Endothelial cell of umbilical vein (primary cell): ENCODE measurements at regions not wholly inside any gene's neighbourhood (a gene's known extent, or its start where the extent isn't known, plus 50 kb on each side); places are given as distances from the start of the nearest gene placed in this dataset.

Source experiments
- CTCF ChIP-seq, 2 donors: IDR thresholded peaks; 1 replicate in 1 of 2; 2 replicates in 1 of 2; pipeline ENCODE4 v1.5.1; 2011; ENCODE audit warnings: low read length in 2 of 2, mild to moderate bottlenecking in 2 of 2, moderate library complexity in 2 of 2, control low read depth in 1 of 2, inconsistent platforms in 1 of 2, low read depth in 1 of 2; ENCODE audit not compliant: insufficient read depth in 1 of 2; ENCODE audit errors: extremely low read depth in 1 of 2
- EZH2 ChIP-seq: IDR thresholded peaks from 2 replicates; pipeline ENCODE4 v1.6.1; 2012; ENCODE audit warnings: borderline replicate concordance, low read depth, mild to moderate bottlenecking, moderate library complexity, low read length, inconsistent platforms; ENCODE audit not compliant: severe bottlenecking
- FOS ChIP-seq: IDR thresholded peaks from 2 replicates; pipeline ENCODE4 v1.6.1; 2011; ENCODE audit warnings: mild to moderate bottlenecking, low read length, moderate library complexity, borderline replicate concordance; ENCODE audit not compliant: insufficient read depth
- POLR2AphosphoS5 ChIP-seq: IDR thresholded peaks from 2 replicates; pipeline ENCODE4 v1.6.1; 2012; ENCODE audit warnings: low read depth, mild to moderate bottlenecking, control low read depth, low read length, moderate library complexity; ENCODE audit not compliant: insufficient read depth

GRCh38 chr6:195861-196360 is 96.4 kb upstream of the DUSP22 start:
- TF ChIP-seq CTCF (IDR thresholded peaks at IDR 0.05; ENCODE audit: extremely low read depth in 1 of 2, insufficient read depth in 1 of 2, low read depth in 1 of 2, low read length in 2 of 2) (no peak), FOS (no peak), POLR2AphosphoS5 (no peak), EZH2 (no peak)
